ENCODE measurements at regions not wholly inside any gene's neighbourhood (a gene's known extent, or its start where the extent isn't known, plus 50 kb on each side); places are given as distances from the start of the nearest gene placed in this dataset.

DNA sequence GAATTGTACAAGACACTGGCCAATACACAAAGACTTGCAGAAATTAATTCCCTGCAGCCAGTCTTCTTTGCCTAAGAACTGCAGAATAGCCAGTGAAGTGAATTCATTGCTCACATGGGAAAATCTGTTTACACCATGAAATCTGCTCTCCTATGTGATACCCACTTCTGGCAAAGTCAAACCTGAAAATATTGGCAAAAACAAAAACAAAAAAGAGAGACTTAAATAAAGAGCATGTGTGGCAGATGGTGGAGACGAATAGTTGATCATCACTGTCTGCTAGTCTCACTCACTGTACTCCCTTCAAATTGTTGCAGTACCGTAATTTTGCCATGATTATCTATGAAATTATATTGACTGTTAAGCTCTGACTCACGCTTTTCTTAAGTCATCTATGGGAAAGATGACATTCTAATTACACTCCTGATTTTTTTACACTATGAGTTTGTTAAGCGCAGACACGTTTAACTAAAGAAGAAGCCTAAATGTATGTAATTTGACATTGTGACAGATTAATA lies 406.8 kb downstream of the PCDH7 start:
- Histone ChIP-seq H3K9me3 (no peaks in the 10 kb centered on the region), H3K27me3 (replicated peaks; ENCODE audit: insufficient read depth) (no peaks in the 10 kb centered on the region), H3K36me3 (no peaks in the 10 kb centered on the region), H3K4me3 (no peak overlapping the region), H3K4me1 (replicated peaks) (no peaks in the 10 kb centered on the region), H3K27ac (no peak overlapping the region)
- 95% methylated on average over 5 of the region's 5 CpGs for WGBS
- intact Hi-C loops (cut with DNase I) = no loop called here
- TF ChIP-seq, protein P1, sequence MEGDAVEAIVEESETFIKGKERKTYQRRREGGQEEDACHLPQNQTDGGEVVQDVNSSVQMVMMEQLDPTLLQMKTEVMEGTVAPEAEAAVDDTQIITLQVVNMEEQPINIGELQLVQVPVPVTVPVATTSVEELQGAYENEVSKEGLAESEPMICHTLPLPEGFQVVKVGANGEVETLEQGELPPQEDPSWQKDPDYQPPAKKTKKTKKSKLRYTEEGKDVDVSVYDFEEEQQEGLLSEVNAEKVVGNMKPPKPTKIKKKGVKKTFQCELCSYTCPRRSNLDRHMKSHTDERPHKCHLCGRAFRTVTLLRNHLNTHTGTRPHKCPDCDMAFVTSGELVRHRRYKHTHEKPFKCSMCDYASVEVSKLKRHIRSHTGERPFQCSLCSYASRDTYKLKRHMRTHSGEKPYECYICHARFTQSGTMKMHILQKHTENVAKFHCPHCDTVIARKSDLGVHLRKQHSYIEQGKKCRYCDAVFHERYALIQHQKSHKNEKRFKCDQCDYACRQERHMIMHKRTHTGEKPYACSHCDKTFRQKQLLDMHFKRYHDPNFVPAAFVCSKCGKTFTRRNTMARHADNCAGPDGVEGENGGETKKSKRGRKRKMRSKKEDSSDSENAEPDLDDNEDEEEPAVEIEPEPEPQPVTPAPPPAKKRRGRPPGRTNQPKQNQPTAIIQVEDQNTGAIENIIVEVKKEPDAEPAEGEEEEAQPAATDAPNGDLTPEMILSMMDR (IDR thresholded peaks at IDR 0.05) = no peak
- TF ChIP-seq POLR2AphosphoS5 (IDR thresholded peaks at IDR 0.05) (no peak), POLR2A (IDR thresholded peaks at IDR 0.05) (no peak)
- DNase-seq (ENCODE audit: low spot score) = no peak

DNA sequence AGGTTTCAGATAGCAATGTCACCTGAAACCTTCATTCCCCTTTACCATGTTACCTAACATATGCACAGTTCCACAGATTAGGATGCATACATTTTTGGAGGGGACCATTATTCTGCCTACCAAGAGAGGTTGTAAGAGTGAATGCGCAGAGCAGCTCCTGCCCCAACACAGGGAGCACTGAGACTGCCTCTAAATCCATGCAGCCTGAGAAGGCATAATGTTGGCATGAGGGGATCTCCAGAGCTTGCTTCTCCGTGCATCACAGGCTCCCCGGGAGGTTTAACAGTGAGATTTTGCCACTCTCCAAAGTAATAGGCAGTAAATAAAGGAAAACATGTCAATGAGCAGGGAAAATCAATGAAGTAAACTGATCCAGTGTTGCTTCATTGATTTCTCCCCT lies 410.8 kb downstream of the PCDH7 start:
- no peak for TF ChIP-seq POLR2A (IDR thresholded peaks at IDR 0.05)
- TF ChIP-seq POLR2AphosphoS5 (IDR thresholded peaks at IDR 0.05) = no peak
- TF ChIP-seq, protein P1 (IDR thresholded peaks at IDR 0.05) = no peak
- no peak for DNase-seq (ENCODE audit: low spot score)
- Histone ChIP-seq H3K4me1 (replicated peaks) (no peaks in the 10 kb centered on the region), H3K27ac (no peak overlapping the region), H3K36me3 (no peaks in the 10 kb centered on the region), H3K27me3 (replicated peaks; ENCODE audit: insufficient read depth) (no peaks in the 10 kb centered on the region), H3K9me3 (no peaks in the 10 kb centered on the region), H3K4me3 (no peak overlapping the region)
- WGBS = 90% methylated on average over 3 of the region's 3 CpGs
- intact Hi-C loops (cut with DNase I) = no loop called here

DNA sequence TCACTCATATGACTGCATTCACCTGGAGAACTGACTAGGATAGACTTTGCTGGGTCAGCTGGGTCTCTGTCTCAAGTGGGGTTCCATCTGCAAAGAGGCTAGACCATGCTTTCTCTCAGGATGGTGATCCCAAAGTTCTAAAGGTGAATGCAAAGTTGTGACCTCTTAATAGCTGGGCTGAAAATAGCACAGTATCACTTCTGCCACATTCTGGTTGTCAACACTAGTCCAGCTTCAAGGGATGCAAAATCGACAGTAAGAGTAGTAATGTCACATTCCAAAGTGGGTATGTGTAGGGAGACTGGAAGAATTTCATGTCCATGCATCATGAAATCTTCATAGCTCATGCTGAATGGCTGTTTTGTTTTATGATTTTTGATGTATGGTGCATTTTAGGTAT lies 414.6 kb downstream of the PCDH7 start:
- no peaks in the 10 kb centered on the region for H3K27me3 ChIP-seq (replicated peaks; ENCODE audit: insufficient read depth)
- H3K4me3 ChIP-seq = no peak overlapping the region
- DNase-seq (ENCODE audit: low spot score) = no peak
- H3K4me1 ChIP-seq (replicated peaks) = no peaks in the 10 kb centered on the region
- H3K9me3 ChIP-seq = no peaks in the 10 kb centered on the region
- 95% methylated on average over 1 of the region's 1 CpG for WGBS
- no peak overlapping the region for H3K27ac ChIP-seq
- intact Hi-C loops (cut with DNase I) = no loop called here
- TF ChIP-seq POLR2A (IDR thresholded peaks at IDR 0.05) = no peak
- TF ChIP-seq, protein P1 (IDR thresholded peaks at IDR 0.05) = no peak
- no peak for TF ChIP-seq POLR2AphosphoS5 (IDR thresholded peaks at IDR 0.05)
- H3K36me3 ChIP-seq = no peaks in the 10 kb centered on the region

DNA sequence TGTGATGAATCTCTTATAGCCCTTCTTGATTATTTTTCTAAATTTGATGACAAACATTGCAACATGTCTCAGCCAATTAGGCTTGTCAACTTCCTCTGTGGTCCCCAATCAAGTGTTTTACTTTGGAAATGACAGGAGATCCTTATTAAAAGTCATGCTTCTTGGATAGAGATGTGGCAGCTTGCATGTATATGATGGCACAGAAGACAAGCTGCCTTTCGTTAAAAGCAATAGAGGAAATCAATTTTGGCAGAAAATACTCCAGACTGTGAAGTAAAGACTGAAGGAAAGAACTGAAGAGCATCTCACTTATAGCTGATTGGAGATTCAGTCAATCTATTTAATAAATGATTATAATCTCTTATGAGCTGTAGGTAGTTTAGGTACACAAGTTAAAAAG lies 419.6 kb downstream of the PCDH7 start:
- intact Hi-C loops (cut with DNase I) = no loop called here
- TF ChIP-seq POLR2AphosphoS5 (IDR thresholded peaks at IDR 0.05) (no peak), POLR2A (IDR thresholded peaks at IDR 0.05) (no peak)
- TF ChIP-seq, protein P1 (IDR thresholded peaks at IDR 0.05) = no peak

GRCh38 chr4:31141095-31141831 lies 421.1 kb downstream of the PCDH7 start:
- no peak overlapping the region for H3K27ac ChIP-seq
- H3K27me3 ChIP-seq (replicated peaks; ENCODE audit: insufficient read depth) = no peaks in the 10 kb centered on the region
- no peaks in the 10 kb centered on the region for H3K9me3 ChIP-seq
- no peaks in the 10 kb centered on the region for H3K36me3 ChIP-seq
- TF ChIP-seq POLR2A (IDR thresholded peaks at IDR 0.05) (no peak), POLR2AphosphoS5 (IDR thresholded peaks at IDR 0.05) (no peak)
- TF ChIP-seq, protein P1 (IDR thresholded peaks at IDR 0.05) = no peak
- H3K4me3 ChIP-seq = no peak overlapping the region
- intact Hi-C loops (cut with DNase I) = no loop called here
- H3K4me1 ChIP-seq (replicated peaks) = no peaks in the 10 kb centered on the region
- no peak for DNase-seq (ENCODE audit: low spot score)
- WGBS = 33% methylated on average over 4 of the region's 4 CpGs

More for the DNA sequence above, 419.6 kb downstream of the PCDH7 start:
- Histone ChIP-seq H3K4me3 (no peak overlapping the region), H3K9me3 (no peaks in the 10 kb centered on the region), H3K27me3 (replicated peaks; ENCODE audit: insufficient read depth) (no peaks in the 10 kb centered on the region), H3K27ac (no peak overlapping the region), H3K4me1 (replicated peaks) (no peaks in the 10 kb centered on the region), H3K36me3 (no peaks in the 10 kb centered on the region)
- 82% methylated on average over 1 of the region's 1 CpG for WGBS
- DNase-seq (ENCODE audit: low spot score) = no peak
